HepG2 (cell line): ENCODE measurements at regions not wholly inside any gene's neighbourhood (a gene's known extent, or its start where the extent isn't known, plus 50 kb on each side); places are given as distances from the start of the nearest gene placed in this dataset.

Experiments used
- ELF4 ChIP-seq: sonication (generic); formaldehyde crosslinking; IDR thresholded peaks from 2 replicates; pipeline ENCODE4 v1.5.0; 2020; ENCODE audit warnings: missing genetic modification reagents, mild to moderate bottlenecking, moderate library complexity, borderline replicate concordance
- HDAC1 ChIP-seq: sonication (generic); formaldehyde crosslinking; IDR thresholded peaks from 2 replicates; pipeline ENCODE4 v1.5.1; 2020; ENCODE audit warnings: mild to moderate bottlenecking, missing genetic modification reagents
- KLF6 ChIP-seq: IDR thresholded peaks from 2 replicates; pipeline ENCODE4 v1.8.0; 2016; ENCODE audit warnings: missing biosample characterization, missing genetic modification reagents
- POLR2AphosphoS5 ChIP-seq: IDR thresholded peaks from 2 replicates; pipeline ENCODE4 v1.6.1; 2012; ENCODE audit warnings: low read depth, low read length
- TBP ChIP-seq: sonication (generic); formaldehyde crosslinking; IDR thresholded peaks from 2 replicates; pipeline ENCODE4 v1.5.0; 2020; ENCODE audit warnings: missing genetic modification reagents
- ZBTB33 ChIP-seq: sonication (generic); formaldehyde crosslinking; IDR thresholded peaks from 2 replicates; pipeline ENCODE4 v1.4.0; 2020; ENCODE audit warnings: missing genetic modification reagents

- TF ChIP-seq HDAC1 (no peak), KLF6 (no peak), ELF4 (CRISPR knock-in tag) (no peak), ZBTB33 (CRISPR knock-in tag) (no peak), TBP (CRISPR knock-in tag) (no peak), POLR2AphosphoS5 (no peak)
These were observed 735.5 kb downstream of the KCNA4 start for GRCh38 chr11:29281271-29281777.
